ENCODE measurements at regions not wholly inside any gene's neighbourhood (a gene's known extent, or its start where the extent isn't known, plus 50 kb on each side); places are given as distances from the start of the nearest gene placed in this dataset.
"Not testable (repeated sequence)": the region's sequence is repeated elsewhere in the genome, so short reads cannot be mapped to it uniquely, and the experiment has no call there.

- Mint-ChIP-seq H3K27ac (no peak overlapping the region), H3K4me1 (peaks cover 4% of the 10 kb centered on the region), H3K36me3 (no peaks in the 10 kb centered on the region), H3K4me3 (no peak overlapping the region), H3K27me3 (peaks cover 7% of the 10 kb centered on the region), H3K9me3 (no peaks in the 10 kb centered on the region)
- no peak for ATAC-seq (ENCODE audit: low read depth)
- POLR2A ChIA-PET: no interaction called here
- DNase-seq: no peak
Measured at GRCh38 chr6:80519811-80520594, 413.5 kb downstream of the BCKDHB start.

DNA sequence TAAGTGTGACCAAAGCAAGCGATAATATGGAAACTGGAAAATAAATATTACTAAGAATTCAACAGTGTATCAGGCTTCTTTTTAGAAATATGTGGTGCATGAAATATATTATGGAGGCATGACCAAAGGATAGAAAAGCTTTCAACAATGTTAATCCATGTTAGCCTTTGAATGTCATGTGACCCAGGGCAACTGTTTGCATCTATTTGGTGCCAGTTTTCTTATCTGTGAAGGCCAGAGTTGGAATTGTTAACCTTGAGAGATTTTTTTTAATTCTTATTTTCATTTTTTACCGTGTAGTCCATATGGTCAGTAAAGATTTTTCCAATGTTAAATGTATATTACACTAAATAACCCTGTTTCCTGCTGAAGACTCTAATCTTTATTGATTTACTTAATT is 411.1 kb downstream of the BCKDHB start:
- POLR2A ChIA-PET: no interaction called here
- H3K4me1 Mint-ChIP-seq: no peaks in the 10 kb centered on the region
- no peaks in the 10 kb centered on the region for H3K9me3 Mint-ChIP-seq
- DNase-seq (no peak), ATAC-seq (ENCODE audit: low read depth) (no peak)
- H3K36me3 Mint-ChIP-seq: no peaks in the 10 kb centered on the region
- no peak overlapping the region for H3K4me3 Mint-ChIP-seq
- no peak overlapping the region for H3K27ac Mint-ChIP-seq
- peaks cover 7% of the 10 kb centered on the region for H3K27me3 Mint-ChIP-seq

- POLR2A ChIA-PET; H3K36me3 Mint-ChIP-seq; H3K4me3 Mint-ChIP-seq; DNase-seq; ATAC-seq (ENCODE audit: low read depth); H3K4me1 Mint-ChIP-seq; H3K9me3 Mint-ChIP-seq; H3K27ac Mint-ChIP-seq; H3K27me3 Mint-ChIP-seq: not testable (repeated sequence)
Measured at GRCh38 chr6:80510521-80510920, 404.1 kb downstream of the BCKDHB start.

DNA sequence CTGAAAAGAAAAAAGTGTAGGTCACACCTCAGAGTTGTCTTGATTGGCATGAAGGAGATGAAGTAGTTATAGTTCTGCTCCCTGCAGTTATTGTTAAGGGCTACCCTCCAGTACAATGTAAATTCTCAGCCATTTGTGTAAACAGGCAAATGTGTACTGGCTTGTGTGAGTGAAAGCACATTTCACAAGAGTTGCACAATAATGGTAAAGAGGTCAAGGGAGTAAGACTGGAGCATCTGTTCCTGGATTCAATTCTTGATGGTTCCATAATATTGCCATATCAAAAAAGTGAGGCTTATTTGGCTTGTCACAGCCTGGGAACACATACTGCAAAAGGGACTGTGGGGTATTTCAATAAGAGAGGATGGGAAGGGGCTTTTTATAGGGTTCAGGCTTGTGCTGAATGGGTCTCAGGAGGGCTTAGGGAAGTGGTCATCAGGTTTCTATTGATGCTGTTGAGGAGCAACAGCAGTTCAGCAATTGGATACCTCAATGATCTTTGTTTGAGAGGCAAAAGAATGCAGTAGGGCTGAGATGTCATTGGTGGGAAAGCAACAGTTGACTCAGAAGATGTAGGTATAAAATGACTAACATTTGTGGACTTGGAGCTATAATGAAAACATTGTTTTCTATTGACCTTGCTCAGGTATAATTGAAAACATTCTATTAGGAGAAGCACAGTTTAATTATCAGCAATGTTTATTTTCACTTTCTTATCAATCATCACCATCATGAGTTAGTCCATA is 402.6 kb downstream of the BCKDHB start:
- Mint-ChIP-seq H3K4me1 (no peaks in the 10 kb centered on the region), H3K4me3 (no peak overlapping the region), H3K27me3 (no peaks in the 10 kb centered on the region), H3K36me3 (no peaks in the 10 kb centered on the region), H3K9me3 (no peaks in the 10 kb centered on the region), H3K27ac (no peak overlapping the region)
- no peak for DNase-seq
- ATAC-seq (ENCODE audit: low read depth): no peak
- POLR2A ChIA-PET: no interaction called here

DNA sequence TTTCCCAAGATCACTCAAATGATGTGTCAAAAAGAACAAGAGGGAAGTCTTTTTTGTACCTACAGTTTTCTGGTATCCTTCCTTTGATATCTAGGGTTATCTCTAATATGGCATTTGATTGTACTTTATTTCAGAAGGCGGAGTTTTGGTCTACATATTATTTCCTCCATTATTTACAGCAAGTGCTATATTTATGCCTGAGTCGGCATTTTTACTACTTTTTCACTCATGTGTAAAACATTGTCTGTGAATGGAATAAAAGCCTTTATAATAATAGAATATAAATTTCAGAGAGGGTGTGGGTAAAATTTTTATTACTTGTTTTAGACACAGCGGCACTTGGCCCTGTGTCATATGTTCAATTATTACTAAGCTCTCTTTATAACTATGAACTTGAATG is 398.4 kb downstream of the BCKDHB start:
- Mint-ChIP-seq H3K27me3 (peaks cover 2% of the 10 kb centered on the region), H3K27ac (no peak overlapping the region), H3K4me3 (no peak overlapping the region), H3K36me3 (no peaks in the 10 kb centered on the region), H3K9me3 (no peaks in the 10 kb centered on the region), H3K4me1 (no peaks in the 10 kb centered on the region)
- DNase-seq (no peak), ATAC-seq (ENCODE audit: low read depth) (no peak)
- POLR2A ChIA-PET: no interaction called here

- POLR2A ChIA-PET: no interaction called here
- Mint-ChIP-seq H3K27ac (no peak overlapping the region), H3K4me3 (no peak overlapping the region), H3K4me1 (no peaks in the 10 kb centered on the region), H3K27me3 (peaks cover 2% of the 10 kb centered on the region), H3K9me3 (no peaks in the 10 kb centered on the region), H3K36me3 (no peaks in the 10 kb centered on the region)
- DNase-seq (no peak), ATAC-seq (ENCODE audit: low read depth) (no peak)
Measured at GRCh38 chr6:80503660-80504059, 397.2 kb downstream of the BCKDHB start.

DNA sequence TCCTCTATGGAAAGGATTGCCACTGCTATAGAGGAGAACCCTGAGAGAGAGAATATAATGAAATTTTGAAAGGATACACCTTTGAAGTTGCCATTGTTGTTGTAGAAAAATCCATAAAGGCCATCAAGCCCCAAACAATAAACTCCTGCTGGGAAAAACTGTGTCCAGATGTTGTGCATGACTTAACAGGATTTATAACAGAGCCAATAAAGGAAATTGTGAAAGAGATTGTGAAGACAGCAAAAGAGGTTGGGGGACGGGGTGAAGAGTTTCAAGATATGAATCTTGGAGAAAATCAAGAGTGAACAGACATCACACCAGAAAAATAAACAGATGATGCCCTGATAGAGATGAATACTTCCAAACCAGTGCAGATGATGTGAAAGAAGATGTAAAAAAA is 396.4 kb downstream of the BCKDHB start:
- Mint-ChIP-seq H3K9me3 (peaks cover 5% of the 10 kb centered on the region), H3K27me3 (peaks cover 2% of the 10 kb centered on the region), H3K4me1 (no peaks in the 10 kb centered on the region), H3K27ac (no peak overlapping the region), H3K36me3 (no peaks in the 10 kb centered on the region), H3K4me3 (no peak overlapping the region)
- no peak for ATAC-seq (ENCODE audit: low read depth)
- DNase-seq: no peak
- POLR2A ChIA-PET: no interaction called here

DNA sequence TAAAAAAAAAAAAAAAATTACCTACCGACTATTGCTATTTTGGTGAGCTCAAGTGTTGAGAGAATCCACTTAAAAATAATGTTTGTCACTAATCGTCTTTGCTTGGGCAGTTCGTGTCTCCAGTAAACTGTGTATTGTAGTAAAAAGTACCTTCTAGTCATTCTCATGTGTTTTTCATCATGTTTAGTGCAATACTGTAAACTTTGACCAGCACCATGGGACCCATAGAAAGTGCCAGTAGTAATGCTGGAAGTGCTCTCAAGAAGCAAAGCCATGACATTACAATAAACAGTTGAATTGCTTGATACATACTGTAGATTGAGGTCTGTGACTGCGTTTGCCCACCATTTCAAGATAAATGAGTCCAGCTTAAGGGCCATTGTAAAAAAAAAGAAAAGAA is 395.2 kb downstream of the BCKDHB start:
- H3K36me3 Mint-ChIP-seq: no peaks in the 10 kb centered on the region
- DNase-seq (no peak), ATAC-seq (ENCODE audit: low read depth) (no peak)
- H3K4me1 Mint-ChIP-seq: no peaks in the 10 kb centered on the region
- POLR2A ChIA-PET: no interaction called here
- peaks cover 5% of the 10 kb centered on the region for H3K9me3 Mint-ChIP-seq
- no peak overlapping the region for H3K27ac Mint-ChIP-seq
- no peak overlapping the region for H3K4me3 Mint-ChIP-seq
- peaks cover 2% of the 10 kb centered on the region for H3K27me3 Mint-ChIP-seq

- H3K36me3 Mint-ChIP-seq; DNase-seq; ATAC-seq (ENCODE audit: low read depth); H3K27me3 Mint-ChIP-seq; H3K27ac Mint-ChIP-seq; H3K4me1 Mint-ChIP-seq; H3K9me3 Mint-ChIP-seq; H3K4me3 Mint-ChIP-seq; POLR2A ChIA-PET: not testable (repeated sequence)
Measured at GRCh38 chr6:80497696-80498486, 391.4 kb downstream of the BCKDHB start.

GRCh38 chr6:80489911-80490635 is 383.6 kb downstream of the BCKDHB start:
- Mint-ChIP-seq H3K27me3 (no peaks in the 10 kb centered on the region), H3K36me3 (no peaks in the 10 kb centered on the region), H3K27ac (no peak overlapping the region), H3K9me3 (peaks cover 2% of the 10 kb centered on the region), H3K4me1 (no peaks in the 10 kb centered on the region), H3K4me3 (no peak overlapping the region)
- no peak for ATAC-seq (ENCODE audit: low read depth)
- DNase-seq: no peak
- POLR2A ChIA-PET: no interaction called here

DNA sequence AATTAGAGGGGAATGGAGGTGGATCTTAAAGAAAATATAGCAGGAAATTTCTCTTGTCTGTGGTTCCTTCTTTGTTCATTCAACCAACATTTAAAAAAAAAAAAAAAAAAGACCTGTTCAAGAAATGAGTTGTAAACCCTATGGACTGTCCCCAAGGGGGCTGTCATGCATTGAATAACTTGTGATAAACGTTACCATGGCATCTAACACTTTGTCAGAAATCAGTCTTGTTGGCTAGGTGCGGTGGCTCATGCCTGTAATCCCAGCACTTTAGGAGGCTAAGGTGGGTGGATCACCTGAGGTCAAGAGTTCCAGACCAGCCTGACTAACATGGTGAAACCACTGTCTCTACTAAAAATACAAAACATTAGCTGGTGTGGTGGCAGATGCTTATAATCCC is 381.7 kb downstream of the BCKDHB start:
- Mint-ChIP-seq H3K27me3 (no peaks in the 10 kb centered on the region), H3K4me1 (no peaks in the 10 kb centered on the region), H3K27ac (no peak overlapping the region), H3K9me3 (peaks cover 2% of the 10 kb centered on the region), H3K4me3 (no peak overlapping the region), H3K36me3 (no peaks in the 10 kb centered on the region)
- no peak for ATAC-seq (ENCODE audit: low read depth)
- DNase-seq: no peak
- POLR2A ChIA-PET: interaction anchor here (0.7 kb wide), 1 partner anchor 1375 kb away, joined by 5 read pairs; no protein-coding TSS in a partner anchor

GRCh38 chr6:80485494-80485893 is 379.0 kb downstream of the BCKDHB start:
- ATAC-seq (ENCODE audit: low read depth); H3K4me1 Mint-ChIP-seq; H3K36me3 Mint-ChIP-seq; H3K27ac Mint-ChIP-seq; DNase-seq; H3K27me3 Mint-ChIP-seq; POLR2A ChIA-PET; H3K4me3 Mint-ChIP-seq; H3K9me3 Mint-ChIP-seq: not testable (repeated sequence)

DNA sequence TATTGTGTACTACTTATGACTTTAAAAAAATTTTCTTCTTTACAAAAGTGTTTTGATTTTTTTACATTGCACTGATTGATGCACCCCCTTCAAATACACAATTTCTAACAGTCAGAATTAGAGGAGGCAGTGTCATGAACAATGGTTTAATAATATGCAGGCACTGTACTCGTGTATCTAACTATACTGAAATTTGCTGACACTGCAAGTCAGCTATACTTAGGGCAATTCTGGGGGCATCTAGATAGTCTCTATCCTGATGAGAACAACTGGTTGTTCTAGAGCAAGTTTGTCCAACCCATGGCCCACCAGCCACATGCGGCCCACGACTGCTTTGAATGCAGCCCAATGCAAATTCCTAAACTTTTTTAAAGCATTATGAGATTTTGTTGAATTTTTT is 375.6 kb downstream of the BCKDHB start:
- H3K4me1 Mint-ChIP-seq: no peaks in the 10 kb centered on the region
- no peaks in the 10 kb centered on the region for H3K27me3 Mint-ChIP-seq
- ATAC-seq (ENCODE audit: low read depth) (no peak), DNase-seq (no peak)
- no peak overlapping the region for H3K4me3 Mint-ChIP-seq
- H3K36me3 Mint-ChIP-seq: no peaks in the 10 kb centered on the region
- no peak overlapping the region for H3K27ac Mint-ChIP-seq
- POLR2A ChIA-PET: no interaction called here
- no peaks in the 10 kb centered on the region for H3K9me3 Mint-ChIP-seq
